IMR-90 (cell line): ENCODE measurements at regions not wholly inside any gene's neighbourhood (a gene's known extent, or its start where the extent isn't known, plus 50 kb on each side); places are given as distances from the start of the nearest gene placed in this dataset.

Experiments used
- ATAC-seq: fragments of 200-7000 bp; cut with Tn5 transposase; 2 replicates; pipeline ENCODE4 v1.9.1; 2020; ENCODE audit warnings: low read depth, mild to moderate bottlenecking, moderate library complexity
- BruUV-seq: library from RNA; stranded (reverse); fragments of 400-500 nt; replicated peaks from 2 replicates; lab custom pipeline; 2021; lab: Mats Ljungman, UMichigan
- CTCF ChIA-PET: fragments of 300-600 bp; formaldehyde crosslinking; extraction: SDS; loops from one replicate; lab custom pipeline; 2021; ENCODE audit warnings: antibody characterized with exemption; lab: Yijun Ruan, JAX
- POLR2A ChIA-PET: fragments of 300-600 bp; sonication (Branson Sonifier 250); formaldehyde crosslinking; loops from one replicate; lab custom pipeline; 2022; ENCODE audit warnings: antibody characterized with exemption; ENCODE audit not compliant: unreplicated experiment; lab: Charles Lee
- DNase-seq: peaks from one replicate; pipeline ENCODE4 v3.0.0; 2013
- H2AFZ ChIP-seq: replicated peaks from 2 replicates; pipeline ENCODE3; 2013; ENCODE audit warnings: low read length, mild to moderate bottlenecking; ENCODE audit not compliant: poor library complexity
- H2AK5ac ChIP-seq: 2 replicates; pipeline ENCODE4 v1.6.1; 2013; ENCODE audit warnings: low read depth, low read length, inconsistent platforms
- H2AK9ac ChIP-seq: replicated peaks from 2 replicates; pipeline ENCODE3; 2013; ENCODE audit warnings: mild to moderate bottlenecking, low read depth, low read length, moderate library complexity; ENCODE audit not compliant: poor library complexity
- H2BK120ac ChIP-seq: 2 replicates; pipeline ENCODE4 v1.6.1; 2013; ENCODE audit warnings: low read depth, low read length, inconsistent platforms
- H2BK15ac ChIP-seq: 3 replicates; pipeline ENCODE4 v1.6.1; 2013; ENCODE audit warnings: low read depth, low read length, inconsistent platforms
- H2BK20ac ChIP-seq: 2 replicates; pipeline ENCODE4 v1.6.1; 2013; ENCODE audit warnings: low read depth, mild to moderate bottlenecking, inconsistent platforms, low read length, moderate library complexity
- H2BK5ac ChIP-seq: 2 replicates; pipeline ENCODE4 v1.6.1; 2013; ENCODE audit warnings: mild to moderate bottlenecking, low read depth, low read length, inconsistent platforms; ENCODE audit not compliant: poor library complexity, severe bottlenecking
- H3K14ac ChIP-seq: replicated peaks from 2 replicates; pipeline ENCODE4 v1.6.1; 2013; ENCODE audit warnings: low read depth, low read length, inconsistent platforms
- H3K18ac ChIP-seq: 2 replicates; pipeline ENCODE4 v1.6.1; 2013; ENCODE audit warnings: low read depth, low read length, control low read depth
- H3K23ac ChIP-seq: 2 replicates; pipeline ENCODE4 v1.6.1; 2013; ENCODE audit warnings: low read depth, low read length, inconsistent platforms
- H3K27ac ChIP-seq: 2 replicates; pipeline ENCODE4 v1.5.1; 2013; ENCODE audit warnings: mild to moderate bottlenecking, control low read depth, low read length; ENCODE audit not compliant: insufficient read depth
- H3K27me3 ChIP-seq: 2 replicates; pipeline ENCODE4 v1.6.1; 2013; ENCODE audit warnings: low read length; ENCODE audit not compliant: control insufficient read depth, insufficient read depth
- H3K36me3 ChIP-seq: 2 replicates; pipeline ENCODE4 v1.6.1; 2013; ENCODE audit warnings: low read length, mixed read lengths; ENCODE audit not compliant: control insufficient read depth, insufficient read depth
- H3K4ac ChIP-seq: 2 replicates; pipeline ENCODE4 v1.6.1; 2013; ENCODE audit warnings: low read depth, low read length, inconsistent platforms
- H3K4me1 ChIP-seq: 2 replicates; pipeline ENCODE4 v1.6.1; 2013; ENCODE audit warnings: low read length, mixed read lengths; ENCODE audit not compliant: control insufficient read depth, insufficient read depth
- H3K4me2 ChIP-seq: 2 replicates; pipeline ENCODE4 v1.6.1; 2013; ENCODE audit warnings: low read depth, mild to moderate bottlenecking, control low read depth, low read length, moderate library complexity
- H3K4me3 ChIP-seq: 2 replicates; pipeline ENCODE4 v1.5.1; 2013; ENCODE audit warnings: low read depth, mild to moderate bottlenecking, control low read depth, low read length, moderate library complexity; ENCODE audit not compliant: insufficient read depth
- H3K56ac ChIP-seq: 2 replicates; pipeline ENCODE4 v1.6.1; 2013; ENCODE audit warnings: low read length, inconsistent platforms; ENCODE audit not compliant: insufficient read depth; ENCODE audit errors: extremely low read depth
- H3K79me1 ChIP-seq, 2 experiments: 2 replicates each; pipeline ENCODE4 v1.6.1; 2013; ENCODE audit warnings: low read length in 2 of 2, inconsistent platforms in 1 of 2, low read depth in 1 of 2
- H3K9ac ChIP-seq: 2 replicates; pipeline ENCODE4 v1.6.1; 2013; ENCODE audit warnings: low read depth, low read length, control low read depth
- H3K9me1 ChIP-seq: 2 replicates; pipeline ENCODE4 v1.6.1; 2013; ENCODE audit warnings: low read length, inconsistent platforms; ENCODE audit not compliant: insufficient read depth
- H3K9me3 ChIP-seq: 2 replicates; pipeline ENCODE4 v1.6.1; 2013; ENCODE audit warnings: low read length; ENCODE audit not compliant: control insufficient read depth, insufficient read depth
- H4K20me1 ChIP-seq: 2 replicates; pipeline ENCODE4 v1.6.1; 2013; ENCODE audit warnings: low read length, inconsistent platforms; ENCODE audit not compliant: insufficient read depth
- H4K5ac ChIP-seq: 2 replicates; pipeline ENCODE4 v1.6.1; 2013; ENCODE audit warnings: mild to moderate bottlenecking, low read depth, low read length, control low read depth
- H4K8ac ChIP-seq, 2 experiments: 2 replicates each; pipeline ENCODE4 v1.6.1; 2013; ENCODE audit warnings: low read depth in 2 of 2, low read length in 2 of 2, control low read depth in 1 of 2, inconsistent platforms in 1 of 2
- H4K91ac ChIP-seq: 2 replicates; pipeline ENCODE4 v1.6.1; 2013; ENCODE audit warnings: low read depth, low read length, inconsistent platforms; ENCODE audit not compliant: insufficient read depth
- BHLHE40 ChIP-seq: fragments of 150-350 bp; IDR thresholded peaks from 2 replicates; pipeline ENCODE4 v1.6.1; 2016; ENCODE audit warnings: mild to moderate bottlenecking, low read depth, low read length
- FOS ChIP-seq: fragments of 150-350 bp; IDR thresholded peaks from 2 replicates; pipeline ENCODE4 v1.6.1; 2016; ENCODE audit warnings: low read depth, low read length
- MAFK ChIP-seq: IDR thresholded peaks from 2 replicates; pipeline ENCODE4 v1.6.1; 2012; ENCODE audit warnings: low read depth, low read length, improper control_type of control experiment
- MAZ ChIP-seq: IDR thresholded peaks from 2 replicates; pipeline ENCODE4 v1.6.1; 2012; ENCODE audit warnings: low read depth, mild to moderate bottlenecking, low read length, improper control_type of control experiment, moderate library complexity, borderline replicate concordance
- POLR2A ChIP-seq: IDR thresholded peaks from 2 replicates; pipeline ENCODE4 v1.6.1; 2012; ENCODE audit warnings: mild to moderate bottlenecking, low read depth, low read length
- RAD21 ChIP-seq: IDR thresholded peaks from 2 replicates; pipeline ENCODE4 v1.6.1; 2012; ENCODE audit warnings: low read length, improper control_type of control experiment
- WGBS, 2 experiments: methylation state at CpG; one replicate each; pipeline versions ENCODE4 v1.1.5 to v1.1.7; 2013; ENCODE audit warnings: missing lambda C conversion rate in 2 of 2; ENCODE audit not compliant: insufficient read length in 1 of 2; ENCODE audit errors: extremely low coverage in 2 of 2; 5-methylcytosine and 5-hydroxymethylcytosine counted together
- dilution Hi-C: fragments of 300-500 bp; cut with HindIII; formaldehyde crosslinking; loops from one replicate; pipeline ENCODE4 v1.14.3; 2018; ENCODE audit warnings: low sequenced_read_pairs; ENCODE audit not compliant: unreplicated experiment
- in situ Hi-C: fragments of 300-500 bp; cut with MboI; formaldehyde crosslinking; loops from 3 replicates; pipeline ENCODE4 v1.14.3; 2019; ENCODE audit warnings: low sequenced_read_pairs, inconsistent platforms, mixed read lengths
- intact Hi-C: fragments of 100-400 bp; cut with micrococcal nuclease; formaldehyde crosslinking; loops from 2 replicates; pipeline ENCODE4 v1.10.0; 2022
- TF ChIP-seq, protein P1 (sequence below): fragments of 150-350 bp; IDR thresholded peaks from 2 replicates; pipeline ENCODE4 v1.6.1; 2017; ENCODE audit warnings: mild to moderate bottlenecking, antibody characterized with exemption, low read length, low read depth

DNA sequence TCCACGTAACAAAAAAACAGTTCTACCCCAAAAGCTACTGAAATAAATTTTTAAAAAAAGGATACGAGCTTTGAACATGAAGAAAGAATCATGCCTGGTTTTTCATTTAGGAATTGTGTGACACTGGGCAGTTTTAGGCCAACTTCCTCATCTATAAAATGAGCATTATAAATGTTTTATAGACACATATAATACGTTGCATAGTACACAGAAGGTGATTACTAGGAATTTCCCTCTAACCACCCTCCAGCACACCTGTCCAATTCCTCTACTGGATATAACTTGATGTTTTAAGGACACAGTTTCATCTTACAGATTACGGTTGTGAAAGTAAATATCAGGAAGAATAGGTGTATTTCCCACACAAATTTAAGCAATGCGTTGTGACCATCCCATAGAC is 85.5 kb upstream of the IQCM start:
- BruUV-seq, result no TSS peak

More for the DNA sequence above, 85.5 kb upstream of the IQCM start:
- H3K36me3 ChIP-seq, result no peaks in the 10 kb centered on the region
- POLR2A ChIA-PET, result no interaction called here
- H3K9ac ChIP-seq, result no peak overlapping the region
- H2BK5ac ChIP-seq, result no peak overlapping the region
- TF ChIP-seq MAFK (no peak), MAZ (no peak), RAD21 (no peak), FOS (no peak), POLR2A (no peak), BHLHE40 (no peak)
- TF ChIP-seq, protein P1, sequence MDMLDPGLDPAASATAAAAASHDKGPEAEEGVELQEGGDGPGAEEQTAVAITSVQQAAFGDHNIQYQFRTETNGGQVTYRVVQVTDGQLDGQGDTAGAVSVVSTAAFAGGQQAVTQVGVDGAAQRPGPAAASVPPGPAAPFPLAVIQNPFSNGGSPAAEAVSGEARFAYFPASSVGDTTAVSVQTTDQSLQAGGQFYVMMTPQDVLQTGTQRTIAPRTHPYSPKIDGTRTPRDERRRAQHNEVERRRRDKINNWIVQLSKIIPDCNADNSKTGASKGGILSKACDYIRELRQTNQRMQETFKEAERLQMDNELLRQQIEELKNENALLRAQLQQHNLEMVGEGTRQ, result no peak
- H2BK120ac ChIP-seq, result no peak overlapping the region
- no peak overlapping the region for H3K14ac ChIP-seq
- no peak overlapping the region for H3K23ac ChIP-seq
- CTCF ChIA-PET, result no interaction called here
- no peak overlapping the region for H4K5ac ChIP-seq
- no peak overlapping the region for H3K4ac ChIP-seq
- no CpG with 5 or more reads among the region's 5 CpGs for WGBS, 2 experiments
- H3K56ac ChIP-seq, result no peak overlapping the region
- no peak overlapping the region for H2BK15ac ChIP-seq
- no peaks in the 10 kb centered on the region for H3K27me3 ChIP-seq
- H4K20me1 ChIP-seq, result no peaks in the 10 kb centered on the region
- no peak overlapping the region for H3K27ac ChIP-seq
- no peak overlapping the region for H4K8ac ChIP-seq
- no peak overlapping the region for H2AK5ac ChIP-seq
- no peak overlapping the region for H2BK20ac ChIP-seq
- ATAC-seq (no peak), DNase-seq (no peak)
- no peaks in the 10 kb centered on the region for H3K4me1 ChIP-seq
- no peak overlapping the region for H3K4me2 ChIP-seq
- no peaks in the 10 kb centered on the region for H3K9me3 ChIP-seq
- intact Hi-C loops, result no loop called here
- H3K79me1 ChIP-seq, result no peaks in the 10 kb centered on the region
- H2AK9ac ChIP-seq, result no peak overlapping the region
- in situ Hi-C loops, result no loop called here
- no peak overlapping the region for H2AFZ ChIP-seq
- no peaks in the 10 kb centered on the region for H3K9me1 ChIP-seq
- dilution Hi-C loops, result no loop called here
- no peak overlapping the region for H4K91ac ChIP-seq
- H3K18ac ChIP-seq, result no peak overlapping the region
- H3K4me3 ChIP-seq, result no peak overlapping the region
